ENCODE measurements at regions not wholly inside any gene's neighbourhood (a gene's known extent, or its start where the extent isn't known, plus 50 kb on each side); places are given as distances from the start of the nearest gene placed in this dataset.
A peak's percentile ranks its signal among the peaks of the same experiment; 100 is the strongest.

DNA sequence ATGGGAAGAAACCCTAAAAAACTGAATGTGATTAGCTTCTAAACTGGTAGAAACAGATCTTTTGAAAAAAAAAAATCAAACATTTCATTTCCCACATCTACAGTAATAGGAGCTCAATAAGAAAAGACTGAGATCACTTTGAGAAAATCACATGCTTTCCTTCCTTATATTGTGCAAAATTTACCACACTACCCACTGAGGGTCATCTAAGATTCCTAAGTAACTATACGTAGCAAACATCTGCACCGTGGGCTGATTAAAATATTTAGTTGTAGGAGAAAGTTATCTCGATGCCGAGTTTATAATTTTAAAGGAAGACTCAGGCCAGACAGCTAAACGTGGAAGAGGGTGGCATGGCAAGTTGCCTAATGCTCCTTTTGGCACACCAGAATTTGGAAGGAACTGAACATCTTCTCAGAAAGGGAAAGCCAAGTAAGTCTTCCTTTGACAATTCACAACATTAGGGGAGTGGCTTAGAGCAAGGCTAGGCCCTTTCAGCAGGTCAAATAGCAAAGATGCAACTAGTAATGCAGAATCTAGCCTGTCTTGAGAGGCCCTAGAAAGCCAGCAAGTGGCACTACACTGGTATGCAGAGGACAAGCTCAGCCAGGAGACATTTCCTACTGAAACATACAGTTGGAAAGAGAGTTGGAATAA lies 128.0 kb downstream of the TMA16 start:
- DNase-seq, result no peak

DNA sequence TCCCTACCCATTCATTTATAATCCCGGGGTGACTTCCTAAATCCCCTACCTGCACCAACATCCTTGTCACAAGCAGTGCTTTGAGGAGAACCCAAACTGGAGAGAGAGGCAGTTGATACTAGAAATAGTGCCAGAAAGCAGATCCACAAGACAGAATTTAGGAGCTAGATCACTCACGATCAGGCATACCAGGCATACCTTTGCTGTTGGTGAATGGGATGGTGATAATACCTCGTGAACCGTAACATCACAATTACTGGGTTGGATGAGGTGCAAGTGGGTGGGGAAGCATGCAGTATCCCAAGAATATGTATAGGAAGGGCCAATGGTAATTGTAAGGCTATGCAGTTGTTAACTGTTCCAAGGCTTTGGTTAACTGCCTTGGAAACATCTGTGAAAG lies 129.3 kb downstream of the TMA16 start:
- DNase-seq, result no peak

DNA sequence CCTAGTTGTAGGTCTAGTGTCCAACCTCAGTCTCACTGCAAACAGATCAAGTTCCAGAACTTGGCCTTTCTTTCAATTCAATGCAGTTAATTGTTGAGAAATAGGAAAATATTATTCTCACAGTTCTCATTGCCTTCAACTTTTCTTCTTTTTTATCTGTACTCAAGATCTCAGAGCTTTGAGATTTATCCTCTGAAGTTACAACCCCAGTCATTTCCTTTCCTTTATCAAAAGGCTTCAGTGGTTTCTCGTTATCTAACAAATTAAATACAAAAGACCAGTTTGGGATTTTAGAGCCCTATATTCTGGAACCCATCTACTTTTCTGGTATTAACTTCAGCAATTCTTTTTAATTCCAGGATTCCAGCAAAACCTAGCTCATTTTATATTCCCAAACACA lies 130.2 kb downstream of the TMA16 start:
- no peak for DNase-seq

DNA sequence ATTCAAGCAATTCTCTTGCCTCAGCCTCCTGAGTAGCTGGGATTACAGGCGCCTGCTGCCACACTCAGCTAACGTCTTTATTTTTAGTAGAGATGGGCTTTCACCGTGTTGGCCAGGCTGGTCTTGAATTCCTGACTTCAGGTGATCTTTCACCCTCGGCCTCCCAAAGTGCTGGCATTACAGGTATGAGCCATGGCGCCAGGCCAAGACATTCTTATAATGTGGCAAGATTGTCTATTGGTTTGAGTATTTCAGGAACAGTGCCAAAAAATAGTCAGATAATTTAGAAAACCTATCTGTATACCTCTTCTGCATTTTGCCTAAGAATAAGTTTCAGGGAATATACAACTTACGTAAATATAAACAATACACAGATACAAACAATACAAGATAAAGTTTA lies 136.8 kb downstream of the TMA16 start:
- DNase-seq, result no peak

DNA sequence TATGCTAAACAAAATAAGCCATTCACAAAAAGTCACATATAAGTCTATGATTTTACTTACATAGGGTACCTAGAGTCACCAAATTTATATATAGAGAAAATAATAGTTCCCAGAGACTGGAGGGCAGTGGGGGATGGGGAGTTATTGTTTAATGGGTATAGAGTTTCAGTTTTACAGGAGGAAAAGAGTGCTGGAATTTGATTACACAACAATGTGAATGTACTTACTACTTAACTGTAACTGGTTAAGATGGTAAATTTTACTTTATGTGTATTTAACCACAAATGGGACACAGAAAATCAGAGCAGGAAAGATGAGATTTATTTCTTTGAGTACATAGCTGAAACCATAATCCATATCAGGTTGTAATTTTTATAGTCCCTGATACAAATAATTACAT lies 144.4 kb downstream of the TMA16 start:
- DNase-seq, result no peak

- DNase-seq, result no peak
Observed at GRCh38 chr4:163649557-163650091, 155.1 kb downstream of the TMA16 start.

- no peak for DNase-seq
Observed at GRCh38 chr4:163651761-163652160, 157.3 kb downstream of the TMA16 start.

- no peak for DNase-seq
Observed at GRCh38 chr4:163654621-163655020, 160.1 kb downstream of the TMA16 start.

- DNase-seq, result no peak
Observed at GRCh38 chr4:163660636-163661035, 166.1 kb downstream of the TMA16 start.

DNA sequence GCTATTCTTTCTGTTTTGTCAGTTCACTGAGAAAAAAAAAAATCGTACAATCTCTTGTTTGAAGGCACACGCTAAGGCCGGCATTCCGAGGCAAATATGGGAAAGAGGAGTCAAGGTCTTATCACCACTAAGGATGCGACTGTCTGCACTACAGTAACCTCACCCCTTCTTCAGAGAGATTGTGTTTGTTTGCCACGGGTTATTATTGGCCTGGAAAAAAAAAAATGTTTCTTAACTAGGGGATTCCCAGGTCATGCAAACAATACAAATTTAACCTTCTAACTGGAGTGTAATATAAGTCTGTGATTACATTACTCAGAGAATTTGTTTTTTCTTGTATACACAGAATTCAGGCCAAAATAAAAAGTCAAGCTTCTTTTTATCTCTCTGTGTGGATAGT lies 168.3 kb downstream of the TMA16 start:
- DNase-seq, result no peak

GRCh38 chr4:163663454-163664225 lies 169.2 kb downstream of the TMA16 start:
- no peak for DNase-seq

DNA sequence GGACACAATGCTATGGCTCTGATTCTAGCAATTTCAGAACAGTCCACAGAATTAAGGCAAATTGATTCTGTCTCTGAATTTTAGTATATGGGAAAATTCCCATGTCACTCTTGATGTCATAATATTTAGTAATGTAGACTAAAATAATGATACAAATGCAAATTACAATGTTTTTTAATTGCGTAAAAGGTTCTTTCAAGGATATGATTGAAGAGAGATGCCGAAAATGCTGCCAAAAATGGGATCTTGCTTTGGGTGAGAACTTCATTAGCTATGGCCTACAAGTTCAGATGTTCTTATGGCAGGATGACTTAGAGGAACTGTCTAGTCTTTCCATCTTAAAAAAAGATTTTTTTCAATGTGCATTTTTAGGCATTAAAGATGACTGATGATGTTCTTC lies 170.6 kb downstream of the TMA16 start:
- no peak for DNase-seq

- DNase-seq, result no peak
Observed at GRCh38 chr4:163665521-163666331, 171.2 kb downstream of the TMA16 start.

- no peak for DNase-seq
Observed at GRCh38 chr4:163666332-163666873, 171.9 kb downstream of the TMA16 start.

DNA sequence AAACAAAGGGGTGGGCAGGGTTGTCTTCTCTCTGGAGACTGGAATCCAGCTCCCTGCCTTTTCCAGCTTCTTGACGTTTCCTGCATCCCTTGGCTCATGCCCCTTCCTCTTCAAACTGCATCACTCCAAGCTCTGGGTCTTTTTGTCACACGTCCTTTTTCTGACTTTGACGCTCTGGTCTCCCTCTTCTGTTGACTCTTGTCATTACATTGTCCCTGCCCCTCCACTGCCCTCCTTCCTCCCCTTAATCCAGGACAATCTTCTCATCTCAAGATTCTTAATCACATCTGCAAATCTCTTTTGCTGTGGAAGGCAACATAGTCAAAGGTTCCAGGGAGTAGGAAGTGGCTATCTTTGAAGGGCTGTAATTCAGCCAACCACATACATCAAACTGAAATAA lies 178.3 kb downstream of the TMA16 start:
- DNase-seq, result no peak

DNA sequence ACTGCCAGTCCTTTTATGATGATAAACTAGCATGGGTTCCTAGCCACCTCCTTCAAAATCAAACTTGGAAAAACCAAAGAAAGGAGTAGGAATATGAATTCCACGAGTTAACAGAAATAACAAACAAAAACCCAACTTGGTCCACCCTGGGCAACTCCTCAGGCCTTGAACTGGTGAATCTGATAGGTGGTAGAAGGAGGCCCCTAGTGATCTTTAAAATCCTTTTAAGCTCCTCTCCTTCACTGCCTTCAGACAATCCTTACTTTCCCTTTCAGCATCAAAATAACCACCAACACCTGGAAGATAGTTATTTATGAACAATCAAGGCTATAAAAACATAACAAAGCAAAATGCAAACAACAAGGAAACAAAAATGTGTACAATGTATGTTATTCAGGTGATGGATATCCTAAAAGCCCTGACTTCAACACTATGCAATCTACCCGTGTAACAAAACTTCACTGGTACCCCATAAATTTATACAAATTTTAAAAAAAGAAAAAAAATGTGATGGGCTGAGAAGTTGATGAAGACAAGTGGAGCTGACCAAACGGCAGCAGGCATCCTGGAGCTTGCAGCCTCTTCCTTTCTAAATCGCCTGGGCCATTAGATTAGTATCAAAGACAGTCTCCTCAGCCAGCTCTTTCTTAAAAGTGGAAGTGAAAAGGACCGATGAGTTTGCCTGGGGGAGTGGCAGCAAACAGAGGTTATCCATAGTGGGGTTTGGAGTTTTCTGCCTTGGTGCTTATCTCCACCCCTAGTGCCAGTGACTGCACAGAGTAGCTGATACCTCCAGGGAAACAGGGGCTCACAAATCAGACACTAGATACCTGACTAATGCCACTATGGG lies 179.6 kb downstream of the TMA16 start:
- no peak for DNase-seq

GRCh38 chr4:163679189-163679588 lies 184.7 kb downstream of the TMA16 start:
- DNase-seq, result no peak

DNA sequence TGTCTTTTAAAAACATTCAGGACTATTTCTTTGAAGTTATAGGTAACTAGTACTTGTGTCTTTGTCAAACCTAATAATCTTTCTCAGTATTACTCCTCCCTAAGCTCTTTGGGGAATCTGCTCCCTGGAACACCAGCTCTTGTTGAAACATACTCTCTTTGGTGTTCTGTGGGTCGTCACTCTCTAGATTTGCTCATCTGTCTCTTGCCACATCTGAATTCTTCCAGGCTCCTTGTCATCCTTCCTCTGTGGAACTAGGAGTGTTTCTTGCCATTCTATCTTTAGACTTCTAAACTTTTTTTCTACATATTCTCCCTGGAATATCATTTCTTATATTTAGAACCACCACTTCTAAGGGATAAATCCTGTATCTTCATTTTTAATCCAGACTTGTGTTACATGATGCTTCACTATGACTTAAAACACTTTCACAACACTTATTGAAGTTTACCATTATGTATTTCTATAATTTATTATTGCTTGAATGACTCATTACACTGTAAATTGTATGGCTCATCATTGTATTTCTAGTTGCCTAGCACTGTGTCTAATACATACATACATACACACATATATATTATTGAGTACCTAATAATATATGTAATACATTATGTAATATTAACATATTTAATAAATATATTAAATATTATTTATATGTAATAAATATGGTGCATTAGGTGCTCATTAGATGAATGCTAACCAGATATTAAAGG lies 186.1 kb downstream of the TMA16 start:
- DNase-seq, result no peak

GRCh38 chr4:163681208-163681821 lies 186.8 kb downstream of the TMA16 start:
- peak; percentile 11 for DNase-seq

DNA sequence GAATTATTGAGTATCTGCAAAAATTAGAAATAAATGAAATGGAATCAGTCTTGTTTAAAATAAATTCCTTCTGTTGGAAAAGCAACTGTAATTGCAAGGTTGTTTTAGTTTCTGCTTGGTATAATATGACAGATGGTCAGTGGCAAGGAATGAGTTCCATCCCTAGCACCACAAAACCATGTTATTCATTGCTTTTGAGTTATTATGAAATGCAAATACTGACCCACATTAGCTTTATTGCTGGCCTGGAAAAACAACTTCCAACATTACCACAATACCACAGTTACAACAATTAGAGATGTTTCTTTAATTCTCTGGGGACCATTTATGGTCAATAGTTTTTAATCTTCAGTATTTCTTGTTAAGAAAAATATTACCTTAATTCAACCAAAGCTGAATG lies 194.4 kb downstream of the TMA16 start:
- DNase-seq, result no peak
